Inflammatory macrophage treated with lipopolysaccharide for 1 hour (primary cell): ENCODE measurements at regions not wholly inside any gene's neighbourhood (a gene's known extent, or its start where the extent isn't known, plus 50 kb on each side); places are given as distances from the start of the nearest gene placed in this dataset.
"Not testable (repeated sequence)": the region's sequence is repeated elsewhere in the genome, so short reads cannot be mapped to it uniquely, and the experiment has no call there.

Source experiments
- DNase-seq, 2 donors: peaks; one replicate each; pipeline ENCODE4 v3.0.0-alpha.2; 2020 to 2022

- DNase-seq = no peak
Measured at GRCh38 chr18:73163236-73163635, 295.4 kb upstream of the NETO1 start.

- DNase-seq = no peak
Measured at GRCh38 chr18:73156117-73156516, 288.3 kb upstream of the NETO1 start.

GRCh38 chr18:73153271-73153670 lies 285.5 kb upstream of the NETO1 start:
- DNase-seq = no peak

- DNase-seq = no peak
Measured at GRCh38 chr18:73151086-73151485, 283.3 kb upstream of the NETO1 start.

- DNase-seq = no peak
Measured at GRCh38 chr18:73150199-73150598, 282.4 kb upstream of the NETO1 start.

- no peak for DNase-seq
Measured at GRCh38 chr18:73147590-73147989, 279.8 kb upstream of the NETO1 start.

- DNase-seq = no peak
Measured at GRCh38 chr18:73144030-73144429, 276.2 kb upstream of the NETO1 start.

GRCh38 chr18:73136134-73136533 lies 268.3 kb upstream of the NETO1 start:
- DNase-seq = no peak

- no peak for DNase-seq
Measured at GRCh38 chr18:73124175-73124574, 256.4 kb upstream of the NETO1 start.

GRCh38 chr18:73121207-73121606 lies 253.4 kb upstream of the NETO1 start:
- DNase-seq = no peak

- DNase-seq = no peak
Measured at GRCh38 chr18:73120626-73121025, 252.8 kb upstream of the NETO1 start.

- DNase-seq = no peak
Measured at GRCh38 chr18:73119574-73119973, 251.8 kb upstream of the NETO1 start.

GRCh38 chr18:73118121-73118816 lies 250.5 kb upstream of the NETO1 start:
- DNase-seq = no peak

GRCh38 chr18:73110307-73110706 lies 242.5 kb upstream of the NETO1 start:
- no peak for DNase-seq

- DNase-seq = no peak
Measured at GRCh38 chr18:73101977-73102376, 234.2 kb upstream of the NETO1 start.

- not testable (repeated sequence) for DNase-seq
Measured at GRCh38 chr18:73101491-73101890, 233.7 kb upstream of the NETO1 start.

GRCh38 chr18:73099759-73100158 lies 232.0 kb upstream of the NETO1 start:
- DNase-seq = no peak

- DNase-seq = no peak
Measured at GRCh38 chr18:73093687-73094250, 226.0 kb upstream of the NETO1 start.

GRCh38 chr18:73088445-73088844 lies 220.7 kb upstream of the NETO1 start:
- DNase-seq = no peak

GRCh38 chr18:73087282-73087977 lies 219.6 kb upstream of the NETO1 start:
- DNase-seq = no peak

- no peak for DNase-seq
Measured at GRCh38 chr18:73079920-73080319, 212.1 kb upstream of the NETO1 start.

GRCh38 chr18:73060666-73061288 lies 193.0 kb upstream of the NETO1 start:
- no peak for DNase-seq

- DNase-seq = no peak
Measured at GRCh38 chr18:73059280-73059679, 191.5 kb upstream of the NETO1 start.

- no peak for DNase-seq
Measured at GRCh38 chr18:73047688-73048087, 179.9 kb upstream of the NETO1 start.
